GM13976 (cell line): ENCODE measurements at regions not wholly inside any gene's neighbourhood (a gene's known extent, or its start where the extent isn't known, plus 50 kb on each side); places are given as distances from the start of the nearest gene placed in this dataset.

Experiments used
- DNase-seq: peaks from one replicate; pipeline ENCODE4 v3.0.0; 2012; ENCODE audit warnings: low spot score
- in situ Hi-C: fragments of 300-500 bp; cut with MboI; formaldehyde crosslinking; loops from one replicate; pipeline ENCODE4 v1.12.0; 2022; ENCODE audit warnings: low sequenced_read_pairs, mixed read lengths, inconsistent platforms; ENCODE audit not compliant: unreplicated experiment
- TF ChIP-seq, protein P1 (sequence below): IDR thresholded peaks from 2 replicates; pipeline ENCODE4 v1.5.1; 2012; ENCODE audit warnings: borderline replicate concordance, mild to moderate bottlenecking; ENCODE audit not compliant: insufficient read depth; ENCODE audit errors: extremely low read depth, missing control alignments, control extremely low read depth

DNA sequence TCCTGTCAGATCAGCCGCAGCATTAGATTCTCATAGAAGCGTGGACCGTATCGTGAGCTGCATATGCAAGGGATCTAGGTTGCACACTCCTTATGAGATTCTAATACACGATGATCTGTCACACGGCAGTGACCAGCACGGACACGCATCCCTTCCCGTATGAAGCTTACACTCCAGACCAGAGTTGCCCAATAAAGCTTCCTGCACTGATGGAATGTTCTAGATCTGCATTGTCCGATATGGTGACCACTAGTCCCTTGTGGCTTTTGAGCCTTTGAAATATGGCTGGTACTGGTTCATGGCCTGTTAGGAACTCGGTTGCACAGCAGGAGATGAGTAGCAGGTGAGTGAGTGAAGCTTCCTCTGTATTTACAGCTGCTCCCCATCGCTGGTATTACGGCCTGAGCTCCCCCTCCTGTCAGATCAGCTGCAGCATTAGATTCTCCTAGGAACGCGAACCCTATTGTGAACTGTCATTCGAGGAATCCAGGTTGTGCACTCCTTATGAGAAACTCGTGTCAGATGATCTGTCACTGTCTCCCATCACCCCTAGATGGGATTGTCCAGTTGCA lies 49.8 kb upstream of the ZCCHC14 start:
- in situ Hi-C loops = no loop called here
- DNase-seq = no peak
- TF ChIP-seq, protein P1, sequence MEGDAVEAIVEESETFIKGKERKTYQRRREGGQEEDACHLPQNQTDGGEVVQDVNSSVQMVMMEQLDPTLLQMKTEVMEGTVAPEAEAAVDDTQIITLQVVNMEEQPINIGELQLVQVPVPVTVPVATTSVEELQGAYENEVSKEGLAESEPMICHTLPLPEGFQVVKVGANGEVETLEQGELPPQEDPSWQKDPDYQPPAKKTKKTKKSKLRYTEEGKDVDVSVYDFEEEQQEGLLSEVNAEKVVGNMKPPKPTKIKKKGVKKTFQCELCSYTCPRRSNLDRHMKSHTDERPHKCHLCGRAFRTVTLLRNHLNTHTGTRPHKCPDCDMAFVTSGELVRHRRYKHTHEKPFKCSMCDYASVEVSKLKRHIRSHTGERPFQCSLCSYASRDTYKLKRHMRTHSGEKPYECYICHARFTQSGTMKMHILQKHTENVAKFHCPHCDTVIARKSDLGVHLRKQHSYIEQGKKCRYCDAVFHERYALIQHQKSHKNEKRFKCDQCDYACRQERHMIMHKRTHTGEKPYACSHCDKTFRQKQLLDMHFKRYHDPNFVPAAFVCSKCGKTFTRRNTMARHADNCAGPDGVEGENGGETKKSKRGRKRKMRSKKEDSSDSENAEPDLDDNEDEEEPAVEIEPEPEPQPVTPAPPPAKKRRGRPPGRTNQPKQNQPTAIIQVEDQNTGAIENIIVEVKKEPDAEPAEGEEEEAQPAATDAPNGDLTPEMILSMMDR = no peak
